ENCODE measurements at regions not wholly inside any gene's neighbourhood (a gene's known extent, or its start where the extent isn't known, plus 50 kb on each side); places are given as distances from the start of the nearest gene placed in this dataset.

GRCh38 chr14:84874436-84874835 lies 655.5 kb upstream of the FLRT2 start:
- Histone ChIP-seq H3K4me3 (no peak overlapping the region), H3K4me1 (no peaks in the 10 kb centered on the region), H3K36me3 (no peaks in the 10 kb centered on the region), H3K27ac (no peak overlapping the region), H3K27me3 (no peaks in the 10 kb centered on the region), H3K9me3 (no peaks in the 10 kb centered on the region)
- TF ChIP-seq POLR2AphosphoS5 (IDR thresholded peaks at IDR 0.05): no peak
- TF ChIP-seq POLR2A (IDR thresholded peaks at IDR 0.05): no peak
- TF ChIP-seq CTCF (IDR thresholded peaks at IDR 0.05): no peak
- no peak for TF ChIP-seq EP300 (IDR thresholded peaks at IDR 0.05)
- 95% methylated on average over 2 of the region's 2 CpGs for WGBS
- no peak for DNase-seq (ENCODE audit: low spot score in 2 of 2)

GRCh38 chr14:84877061-84877460 lies 652.9 kb upstream of the FLRT2 start:
- Histone ChIP-seq H3K27me3 (no peaks in the 10 kb centered on the region), H3K4me1 (no peaks in the 10 kb centered on the region), H3K9me3 (no peaks in the 10 kb centered on the region), H3K36me3 (no peaks in the 10 kb centered on the region), H3K4me3 (no peak overlapping the region), H3K27ac (no peak overlapping the region)
- TF ChIP-seq EP300 (IDR thresholded peaks at IDR 0.05): no peak
- no peak for TF ChIP-seq POLR2AphosphoS5 (IDR thresholded peaks at IDR 0.05)
- no peak for TF ChIP-seq CTCF (IDR thresholded peaks at IDR 0.05)
- TF ChIP-seq POLR2A (IDR thresholded peaks at IDR 0.05): no peak
- WGBS: 75% methylated on average over 1 of the region's 1 CpG
- no peak for DNase-seq (ENCODE audit: low spot score in 2 of 2)

- H3K36me3 ChIP-seq: no peaks in the 10 kb centered on the region
- 33% methylated on average over 1 of the region's 1 CpG for WGBS
- DNase-seq (ENCODE audit: low spot score in 2 of 2): no peak
- no peak overlapping the region for H3K4me3 ChIP-seq
- TF ChIP-seq CTCF (IDR thresholded peaks at IDR 0.05): no peak
- no peak for TF ChIP-seq POLR2A (IDR thresholded peaks at IDR 0.05)
- TF ChIP-seq EP300 (IDR thresholded peaks at IDR 0.05): no peak
- TF ChIP-seq POLR2AphosphoS5 (IDR thresholded peaks at IDR 0.05): no peak
- H3K4me1 ChIP-seq: no peaks in the 10 kb centered on the region
- no peaks in the 10 kb centered on the region for H3K27me3 ChIP-seq
- no peak overlapping the region for H3K27ac ChIP-seq
- H3K9me3 ChIP-seq: peaks cover 3% of the 10 kb centered on the region
Observed at GRCh38 chr14:84882830-84883229, 647.1 kb upstream of the FLRT2 start.

- peaks cover 3% of the 10 kb centered on the region for H3K9me3 ChIP-seq
- H3K4me3 ChIP-seq: no peak overlapping the region
- 82% methylated on average over 3 of the region's 3 CpGs for WGBS
- no peak for DNase-seq (ENCODE audit: low spot score in 2 of 2)
- H3K36me3 ChIP-seq: no peaks in the 10 kb centered on the region
- H3K27me3 ChIP-seq: no peaks in the 10 kb centered on the region
- no peaks in the 10 kb centered on the region for H3K4me1 ChIP-seq
- H3K27ac ChIP-seq: no peak overlapping the region
- TF ChIP-seq POLR2A (IDR thresholded peaks at IDR 0.05) (no peak), CTCF (IDR thresholded peaks at IDR 0.05) (no peak), POLR2AphosphoS5 (IDR thresholded peaks at IDR 0.05) (no peak), EP300 (IDR thresholded peaks at IDR 0.05) (no peak)
Observed at GRCh38 chr14:84885061-84885460, 644.9 kb upstream of the FLRT2 start.

- Histone ChIP-seq H3K27ac (no peak overlapping the region), H3K4me1 (no peaks in the 10 kb centered on the region), H3K9me3 (no peaks in the 10 kb centered on the region), H3K36me3 (no peaks in the 10 kb centered on the region), H3K27me3 (no peaks in the 10 kb centered on the region), H3K4me3 (no peak overlapping the region)
- TF ChIP-seq CTCF (IDR thresholded peaks at IDR 0.05) (no peak), EP300 (IDR thresholded peaks at IDR 0.05) (no peak), POLR2A (IDR thresholded peaks at IDR 0.05) (no peak), POLR2AphosphoS5 (IDR thresholded peaks at IDR 0.05) (no peak)
- DNase-seq (ENCODE audit: low spot score in 2 of 2): no peak
Observed at GRCh38 chr14:84891404-84891803, 638.5 kb upstream of the FLRT2 start.
